Activated CD4-positive, alpha-beta memory T cell treated with anti-CD3 and anti-CD28 coated beads, Interleukin-2, amount 10 ng/mL, durations not matched to agents 7 days and 5 days (primary cell): ENCODE measurements at regions not wholly inside any gene's neighbourhood (a gene's known extent, or its start where the extent isn't known, plus 50 kb on each side); places are given as distances from the start of the nearest gene placed in this dataset.

ENCODE experiments used
- CTCF ChIA-PET: fragments of 350-600 bp; sonication (Branson Sonifier 250); formaldehyde crosslinking; loops from one replicate; lab custom pipeline; 2021; ENCODE audit warnings: antibody characterized with exemption, inconsistent platforms; lab: Charles Lee
- POLR2A ChIA-PET: fragments of 350-600 bp; sonication (Branson Sonifier 250); formaldehyde crosslinking; loops from one replicate; lab custom pipeline; 2021; ENCODE audit warnings: antibody characterized with exemption; lab: Charles Lee
- DNase-seq: peaks from one replicate; pipeline ENCODE4 v3.0.0-alpha.2; 2020
- H3K27ac Mint-ChIP-seq: one replicate; pipeline ENCODE4 v1.8.0; 2021; ENCODE audit warnings: mild to moderate bottlenecking, mixed read lengths
- H3K27me3 Mint-ChIP-seq: one replicate; pipeline ENCODE4 v1.8.0; 2021; ENCODE audit warnings: mixed read lengths
- H3K36me3 Mint-ChIP-seq: one replicate; pipeline ENCODE4 v1.8.0; 2021; ENCODE audit warnings: low read depth, mixed read lengths
- H3K4me1 Mint-ChIP-seq: one replicate; pipeline ENCODE4 v1.8.0; 2021; ENCODE audit warnings: mixed read lengths
- H3K4me3 Mint-ChIP-seq: one replicate; pipeline ENCODE4 v1.8.0; 2021; ENCODE audit warnings: mild to moderate bottlenecking, mixed read lengths
- H3K9me3 Mint-ChIP-seq: one replicate; pipeline ENCODE4 v1.8.0; 2021; ENCODE audit warnings: mixed read lengths

- H3K9me3 Mint-ChIP-seq = peaks cover 5% of the 10 kb centered on the region
- no peak overlapping the region for H3K4me3 Mint-ChIP-seq
- ChIA-PET POLR2A (no interaction called here), CTCF (no interaction called here)
- no peak overlapping the region for H3K27ac Mint-ChIP-seq
- H3K36me3 Mint-ChIP-seq = peaks cover 12% of the 10 kb centered on the region
- peaks cover 11% of the 10 kb centered on the region for H3K27me3 Mint-ChIP-seq
- H3K4me1 Mint-ChIP-seq = peaks cover 10% of the 10 kb centered on the region
- no peak for DNase-seq
Observed at GRCh38 chr2:12971581-12972365, 255.0 kb downstream of the TRIB2 start.

DNA sequence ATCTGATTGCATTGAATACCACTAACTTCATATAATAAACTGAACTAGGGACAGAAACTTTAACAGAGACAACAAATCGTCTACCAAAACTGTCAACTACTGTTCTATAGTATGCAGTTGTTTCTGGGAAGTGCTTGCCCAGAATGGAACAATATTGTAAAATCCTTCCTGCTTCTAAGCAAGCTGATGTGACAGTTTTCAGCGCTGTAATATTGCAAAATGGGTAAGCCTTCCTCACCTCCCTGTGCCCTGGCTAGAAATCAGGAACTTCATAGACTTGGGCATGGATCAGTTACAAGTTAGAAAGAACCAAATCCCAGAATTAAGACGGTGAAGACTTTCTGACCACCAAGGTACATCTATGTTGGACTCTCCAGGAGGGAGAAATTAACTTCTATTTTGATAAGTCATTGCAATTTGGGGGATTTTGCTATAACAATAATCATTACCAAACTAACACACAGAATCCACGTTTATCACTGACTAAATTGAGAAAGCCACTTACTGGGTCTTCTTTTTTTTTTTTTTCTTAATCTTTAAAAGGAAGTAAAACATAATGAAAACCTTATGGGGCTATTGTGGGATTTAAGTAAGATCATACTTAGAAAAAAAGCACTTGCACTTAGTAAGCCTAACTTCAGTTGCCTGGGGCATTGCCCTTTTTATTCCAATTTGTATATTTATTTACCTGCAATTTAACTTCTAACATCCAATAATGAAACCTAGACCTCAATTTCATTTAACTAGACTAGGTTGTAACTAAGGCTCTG is 261.5 kb downstream of the TRIB2 start:
- Mint-ChIP-seq H3K4me1 (no peaks in the 10 kb centered on the region), H3K36me3 (no peaks in the 10 kb centered on the region), H3K27me3 (peaks cover 12% of the 10 kb centered on the region), H3K4me3 (no peak overlapping the region), H3K27ac (no peak overlapping the region), H3K9me3 (no peaks in the 10 kb centered on the region)
- no peak for DNase-seq
- ChIA-PET POLR2A (no interaction called here), CTCF (no interaction called here)

- DNase-seq = no peak
- H3K9me3 Mint-ChIP-seq = no peaks in the 10 kb centered on the region
- no peak overlapping the region for H3K4me3 Mint-ChIP-seq
- H3K4me1 Mint-ChIP-seq = no peaks in the 10 kb centered on the region
- no peak overlapping the region for H3K27ac Mint-ChIP-seq
- CTCF ChIA-PET = no interaction called here
- POLR2A ChIA-PET = no interaction called here
- H3K36me3 Mint-ChIP-seq = no peaks in the 10 kb centered on the region
- peaks cover 10% of the 10 kb centered on the region for H3K27me3 Mint-ChIP-seq
Observed at GRCh38 chr2:12979066-12979465, 262.3 kb downstream of the TRIB2 start.

DNA sequence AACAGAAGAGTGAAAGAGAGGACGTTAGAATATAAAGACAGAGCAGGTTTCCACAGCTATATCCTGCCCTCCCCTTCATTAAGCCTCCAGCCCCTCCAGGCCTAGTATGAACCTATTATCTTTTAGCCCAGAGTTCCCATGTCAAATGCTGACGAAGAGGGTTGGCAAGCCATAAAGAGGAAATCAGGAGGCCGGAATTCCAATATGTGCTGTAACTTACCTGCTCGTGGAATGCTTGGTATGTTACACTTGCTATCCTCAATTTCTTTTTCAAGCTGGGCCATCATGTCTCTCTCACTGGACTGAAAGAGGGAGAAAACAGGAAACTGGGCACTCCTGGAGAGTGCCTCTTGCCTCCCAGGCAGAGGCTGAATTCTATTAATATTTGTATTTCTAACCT is 264.1 kb downstream of the TRIB2 start:
- H3K4me1 Mint-ChIP-seq = no peaks in the 10 kb centered on the region
- H3K36me3 Mint-ChIP-seq = no peaks in the 10 kb centered on the region
- DNase-seq = no peak
- H3K4me3 Mint-ChIP-seq = no peak overlapping the region
- no peak overlapping the region for H3K27ac Mint-ChIP-seq
- ChIA-PET CTCF (interaction anchor here (0.8 to 1.0 kb wide), 2 partner anchors 10 to 265 kb away, joined by 3 read pairs; no protein-coding TSS in a partner anchor), POLR2A (no interaction called here)
- no peaks in the 10 kb centered on the region for H3K9me3 Mint-ChIP-seq
- peaks cover 10% of the 10 kb centered on the region for H3K27me3 Mint-ChIP-seq

DNA sequence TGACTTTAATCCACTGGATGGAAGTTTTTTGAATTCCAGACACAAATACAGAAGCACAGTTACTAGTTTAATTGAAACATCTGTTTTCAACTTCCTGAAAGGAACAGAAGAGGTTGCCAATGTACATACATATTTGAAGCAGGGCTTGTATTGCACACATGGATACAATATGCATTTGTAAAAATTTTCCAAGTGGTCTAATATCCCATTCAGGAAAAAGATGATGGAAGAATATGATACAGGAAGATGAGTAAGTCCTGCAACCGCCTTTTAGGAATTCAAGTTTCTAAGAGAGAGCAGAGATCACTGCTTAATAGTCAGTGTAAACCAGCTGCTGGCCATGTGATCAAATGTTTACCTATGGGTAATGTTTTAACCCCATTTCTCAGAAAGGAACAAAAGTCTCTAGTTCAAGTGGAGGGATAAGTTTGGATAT is 265.4 kb downstream of the TRIB2 start:
- POLR2A ChIA-PET = no interaction called here
- H3K27me3 Mint-ChIP-seq = peaks cover 10% of the 10 kb centered on the region
- peaks cover 1% of the 10 kb centered on the region for H3K4me1 Mint-ChIP-seq
- CTCF ChIA-PET = no interaction called here
- DNase-seq = no peak
- no peak overlapping the region for H3K27ac Mint-ChIP-seq
- H3K36me3 Mint-ChIP-seq = no peaks in the 10 kb centered on the region
- H3K4me3 Mint-ChIP-seq = no peak overlapping the region
- no peaks in the 10 kb centered on the region for H3K9me3 Mint-ChIP-seq

- H3K4me1 Mint-ChIP-seq = peaks cover 9% of the 10 kb centered on the region
Observed at GRCh38 chr2:12987246-12987645, 270.5 kb downstream of the TRIB2 start.

DNA sequence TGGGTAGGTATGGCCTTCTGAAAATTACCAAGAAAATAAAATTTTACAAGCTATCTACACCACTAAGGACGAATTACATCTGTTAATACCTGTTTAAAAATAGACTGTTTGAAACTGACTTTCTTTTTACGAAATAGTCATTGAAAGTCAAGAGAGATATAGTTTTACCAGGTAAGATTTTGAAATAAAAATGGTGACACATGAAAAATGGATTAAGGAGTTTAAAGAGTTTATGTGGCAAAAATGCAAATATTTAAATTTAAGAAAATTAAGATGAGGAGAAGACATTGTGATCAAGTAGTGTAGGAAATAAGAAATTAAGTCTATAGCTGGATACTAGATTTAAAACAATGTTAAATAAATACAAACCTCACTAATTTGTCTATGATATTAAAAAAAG is 271.5 kb downstream of the TRIB2 start:
- ChIA-PET CTCF (interaction anchor here (1.4 kb wide), 1 partner anchor 272 kb away, joined by 3 read pairs; no protein-coding TSS in a partner anchor), POLR2A (no interaction called here)
- Mint-ChIP-seq H3K36me3 (no peaks in the 10 kb centered on the region), H3K4me3 (no peak overlapping the region), H3K4me1 (peaks cover 9% of the 10 kb centered on the region), H3K27ac (no peak overlapping the region), H3K27me3 (peaks cover 2% of the 10 kb centered on the region), H3K9me3 (no peaks in the 10 kb centered on the region)
- no peak for DNase-seq

More at GRCh38 chr2:12987246-12987645, 270.5 kb downstream of the TRIB2 start:
- Mint-ChIP-seq H3K4me3 (no peak overlapping the region), H3K27ac (no peak overlapping the region), H3K36me3 (no peaks in the 10 kb centered on the region), H3K9me3 (no peaks in the 10 kb centered on the region), H3K27me3 (peaks cover 2% of the 10 kb centered on the region)
- no peak for DNase-seq
- ChIA-PET CTCF (interaction anchor here (1.0 to 1.4 kb wide), 2 partner anchors 20 to 271 kb away, joined by 3 read pairs; no protein-coding TSS in a partner anchor), POLR2A (no interaction called here)

DNA sequence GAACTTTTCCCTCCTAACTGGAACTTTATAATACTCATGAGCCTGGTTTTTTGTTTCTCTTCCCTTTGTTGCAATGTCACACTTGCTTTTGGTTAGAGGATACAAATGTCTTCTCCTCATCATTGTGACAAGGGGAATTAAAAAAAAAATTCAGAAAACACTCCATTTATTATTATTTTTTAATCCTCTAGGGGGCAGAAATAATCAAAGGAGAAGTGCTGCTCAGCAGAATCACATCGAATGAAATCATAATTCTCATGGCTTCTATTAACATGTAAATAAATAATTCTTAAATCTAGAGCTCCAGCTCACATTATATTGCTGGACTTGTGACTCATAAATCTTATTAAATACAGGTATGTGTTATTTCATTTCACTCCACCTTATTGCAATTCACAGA is 273.8 kb downstream of the TRIB2 start:
- Mint-ChIP-seq H3K36me3 (no peaks in the 10 kb centered on the region), H3K4me1 (peaks cover 9% of the 10 kb centered on the region), H3K27ac (no peak overlapping the region), H3K4me3 (no peak overlapping the region), H3K27me3 (peaks cover 3% of the 10 kb centered on the region), H3K9me3 (no peaks in the 10 kb centered on the region)
- ChIA-PET POLR2A (no interaction called here), CTCF (interaction anchor here (2.9 kb wide), 1 partner anchor 16 kb away, joined by 12 read pairs; no protein-coding TSS in a partner anchor)
- no peak for DNase-seq

DNA sequence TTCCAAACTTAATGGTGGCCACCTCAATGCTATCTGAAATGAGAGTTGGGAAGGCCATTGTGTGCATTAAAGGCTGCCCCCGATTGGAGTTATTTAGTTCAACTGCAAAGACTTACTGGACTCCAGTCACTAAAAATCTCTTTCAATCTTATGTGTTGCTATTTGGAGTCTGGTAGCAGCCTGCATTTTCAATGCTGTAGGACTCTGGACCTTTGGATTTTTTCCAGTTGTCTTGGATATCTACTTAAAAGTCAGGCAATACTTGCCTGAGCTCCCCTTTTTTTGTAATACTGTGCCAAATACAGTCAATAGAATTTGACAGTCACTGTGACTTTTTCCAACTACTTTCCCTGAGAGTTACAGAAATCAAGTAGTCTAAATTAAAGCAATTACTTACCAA is 281.9 kb downstream of the TRIB2 start:
- no peaks in the 10 kb centered on the region for H3K9me3 Mint-ChIP-seq
- CTCF ChIA-PET = no interaction called here

GRCh38 chr2:13000664-13001363 is 284.1 kb downstream of the TRIB2 start:
- CTCF ChIA-PET = interaction anchor here (0.7 to 1.1 kb wide), 2 partner anchors 12 to 47 kb away, joined by 3 to 4 read pairs; no protein-coding TSS in a partner anchor
- peaks cover 13% of the 10 kb centered on the region for H3K27me3 Mint-ChIP-seq
- H3K4me1 Mint-ChIP-seq = no peaks in the 10 kb centered on the region

More for the DNA sequence above, 281.9 kb downstream of the TRIB2 start:
- no peak overlapping the region for H3K27ac Mint-ChIP-seq
- POLR2A ChIA-PET = no interaction called here
- no peaks in the 10 kb centered on the region for H3K4me1 Mint-ChIP-seq
- no peak for DNase-seq
- no peak overlapping the region for H3K4me3 Mint-ChIP-seq
- no peaks in the 10 kb centered on the region for H3K36me3 Mint-ChIP-seq
- peaks cover 10% of the 10 kb centered on the region for H3K27me3 Mint-ChIP-seq

GRCh38 chr2:13001408-13001807 is 284.7 kb downstream of the TRIB2 start:
- DNase-seq = no peak
- Mint-ChIP-seq H3K27ac (no peak overlapping the region), H3K36me3 (no peaks in the 10 kb centered on the region), H3K4me3 (no peak overlapping the region), H3K4me1 (no peaks in the 10 kb centered on the region), H3K27me3 (peaks cover 9% of the 10 kb centered on the region), H3K9me3 (no peaks in the 10 kb centered on the region)
- CTCF ChIA-PET = no interaction called here
- POLR2A ChIA-PET = no interaction called here

More at GRCh38 chr2:13000664-13001363, 284.1 kb downstream of the TRIB2 start:
- H3K27ac Mint-ChIP-seq = no peak overlapping the region
- no peaks in the 10 kb centered on the region for H3K36me3 Mint-ChIP-seq
- DNase-seq = no peak
- POLR2A ChIA-PET = no interaction called here
- no peaks in the 10 kb centered on the region for H3K9me3 Mint-ChIP-seq
- H3K4me3 Mint-ChIP-seq = no peak overlapping the region

- H3K4me1 Mint-ChIP-seq = peaks cover 2% of the 10 kb centered on the region
- POLR2A ChIA-PET = interaction anchor here (1.4 kb wide), 1 partner anchor 287 kb away, joined by 3 read pairs; no protein-coding TSS in a partner anchor
- no peak overlapping the region for H3K27ac Mint-ChIP-seq
- CTCF ChIA-PET = interaction anchor here (0.6 to 2.2 kb wide), 3 partner anchors 72 to 1328 kb away, joined by 4 to 7 read pairs (median 5); partner anchors contain the start of gene TRIB2
- H3K4me3 Mint-ChIP-seq = no peak overlapping the region
- H3K36me3 Mint-ChIP-seq = no peaks in the 10 kb centered on the region
- DNase-seq = no peak
- H3K9me3 Mint-ChIP-seq = no peaks in the 10 kb centered on the region
- peaks cover 13% of the 10 kb centered on the region for H3K27me3 Mint-ChIP-seq
Observed at GRCh38 chr2:13002536-13003331, 286.0 kb downstream of the TRIB2 start.
